GM18867 (cell line): ENCODE measurements at regions not wholly inside any gene's neighbourhood (a gene's known extent, or its start where the extent isn't known, plus 50 kb on each side); places are given as distances from the start of the nearest gene placed in this dataset.

ENCODE experiments used
- ATAC-seq: cut with Tn5 transposase; IDR thresholded peaks from one replicate; pipeline ENCODE4 v1.9.1; 2021; ENCODE audit warnings: mild to moderate bottlenecking, moderate library complexity; ENCODE audit not compliant: unreplicated experiment

DNA sequence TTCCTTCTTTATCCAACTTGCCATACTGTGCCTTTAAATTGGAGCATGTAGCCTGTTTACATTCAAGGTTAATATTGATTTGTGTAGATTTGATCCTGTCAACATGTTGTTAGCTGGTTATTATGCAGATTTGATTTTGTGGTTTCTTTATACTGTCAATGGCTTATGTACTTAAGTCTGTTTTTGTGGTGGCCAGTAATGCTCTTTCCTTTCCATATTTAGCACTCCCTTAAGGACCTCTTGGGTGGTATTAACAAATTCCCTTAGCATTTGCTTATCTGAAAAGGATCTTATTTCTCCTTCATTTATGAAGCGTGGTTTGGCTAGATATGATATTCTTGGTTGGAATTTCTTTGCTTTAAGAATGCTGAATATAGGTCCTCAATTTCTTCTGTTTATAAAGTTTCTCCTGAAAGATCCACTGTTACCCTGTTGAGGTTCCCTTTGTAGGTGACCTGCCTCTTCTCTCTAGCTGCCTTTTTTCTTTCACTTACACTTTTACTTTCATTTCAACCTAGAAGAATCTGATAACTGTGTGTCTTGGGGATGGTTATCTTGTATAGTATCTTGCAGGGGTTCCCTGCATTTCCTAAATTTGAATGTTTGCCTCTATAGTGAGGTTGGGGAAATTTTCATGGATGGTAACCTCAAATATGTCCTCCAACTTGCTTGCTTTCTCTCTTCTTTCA is 86.9 kb upstream of the NEGR1 start:
- peak; percentile 44 for ATAC-seq

DNA sequence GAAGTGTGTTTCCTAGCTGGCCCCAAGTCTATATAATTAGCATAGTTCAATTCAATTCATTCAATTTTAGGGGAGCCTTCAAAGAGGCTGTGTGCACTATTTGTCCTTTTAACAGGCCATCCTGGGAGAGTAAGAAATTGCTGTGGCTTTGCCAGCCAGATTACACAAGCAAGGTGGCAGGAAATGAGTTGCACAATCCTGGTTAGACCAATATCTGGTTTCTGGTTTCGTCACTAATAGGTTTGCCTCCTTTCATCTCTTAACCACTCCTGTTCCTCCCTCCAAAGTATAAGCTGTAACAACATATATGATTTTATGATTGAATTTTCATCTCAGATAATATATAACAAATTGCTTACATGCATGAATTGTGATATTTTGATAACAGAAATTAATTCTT is 84.1 kb upstream of the NEGR1 start:
- no peak for ATAC-seq

DNA sequence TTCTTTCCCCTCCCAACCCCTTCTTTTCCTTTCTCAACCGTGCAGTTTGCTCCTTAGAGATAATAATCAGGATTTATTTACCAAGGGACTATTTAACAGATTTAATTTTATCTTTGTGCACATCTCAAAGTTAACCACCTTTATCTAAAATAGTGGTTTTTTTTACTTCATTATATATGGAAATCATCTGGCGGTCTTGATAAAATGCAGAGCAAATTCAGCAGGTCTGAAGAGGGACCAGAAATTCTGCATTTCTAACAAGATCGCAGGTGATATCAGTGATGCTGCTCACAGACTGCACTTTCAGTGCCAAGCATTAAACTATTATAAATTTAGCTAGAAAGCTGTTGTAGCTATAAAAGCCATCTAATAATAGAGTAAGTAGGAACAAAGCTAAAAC is 83.4 kb upstream of the NEGR1 start:
- no peak for ATAC-seq

DNA sequence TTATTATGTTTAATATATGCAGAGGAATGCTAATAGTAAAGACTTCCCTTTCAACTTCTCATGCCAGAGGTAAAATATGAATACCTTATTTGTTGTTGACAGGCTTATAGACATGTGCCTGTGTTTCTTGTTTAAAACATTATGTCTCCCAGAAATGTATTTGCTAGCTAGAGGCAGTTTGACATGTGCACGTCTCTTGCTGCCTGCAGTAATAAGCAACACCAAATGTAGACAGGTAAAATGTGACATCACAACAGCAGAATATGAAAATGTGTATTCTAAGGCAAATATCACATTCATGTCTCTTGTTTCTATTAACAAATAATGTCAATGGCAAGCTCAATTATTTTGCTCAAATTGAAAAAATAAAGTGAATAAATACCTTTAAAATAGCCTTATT is 80.2 kb upstream of the NEGR1 start:
- ATAC-seq = no peak

DNA sequence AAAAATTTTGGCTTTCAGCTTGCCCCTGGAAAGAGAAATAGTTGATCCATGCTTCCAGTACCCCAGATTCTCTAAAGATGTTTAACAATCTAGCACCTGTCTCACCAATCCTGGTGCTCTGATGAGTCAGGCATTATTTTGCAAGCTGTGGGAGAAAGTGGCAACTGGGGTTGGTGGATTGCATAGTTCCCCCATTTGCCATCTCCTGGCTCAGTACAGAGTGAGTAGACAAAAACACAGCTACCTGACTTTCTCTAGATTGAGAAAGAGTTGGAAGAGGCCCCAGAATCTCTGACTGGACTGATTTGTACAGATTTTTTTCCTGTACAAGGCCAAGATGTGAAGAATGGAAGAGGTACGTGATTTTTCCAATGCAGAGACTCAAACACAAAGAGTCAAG is 75.1 kb upstream of the NEGR1 start:
- no peak for ATAC-seq

DNA sequence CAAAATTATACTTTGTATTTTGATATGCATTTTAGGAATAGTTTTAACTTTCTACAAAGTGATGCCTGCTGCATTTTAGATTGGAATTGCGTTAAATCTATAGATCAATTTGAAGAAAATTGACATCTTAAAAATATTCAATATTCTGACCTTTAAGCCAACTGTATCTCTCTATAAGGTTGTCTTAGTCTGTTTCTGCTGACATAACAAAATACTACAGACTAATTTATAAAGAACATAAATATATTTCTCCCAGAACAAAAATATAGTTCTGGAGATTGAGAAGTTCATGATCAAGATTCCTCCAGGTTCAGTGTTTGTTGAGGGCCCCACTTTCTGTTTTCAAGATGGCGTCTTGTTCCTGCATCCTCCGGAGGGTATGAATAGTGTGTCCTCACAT is 73.6 kb upstream of the NEGR1 start:
- ATAC-seq = no peak

DNA sequence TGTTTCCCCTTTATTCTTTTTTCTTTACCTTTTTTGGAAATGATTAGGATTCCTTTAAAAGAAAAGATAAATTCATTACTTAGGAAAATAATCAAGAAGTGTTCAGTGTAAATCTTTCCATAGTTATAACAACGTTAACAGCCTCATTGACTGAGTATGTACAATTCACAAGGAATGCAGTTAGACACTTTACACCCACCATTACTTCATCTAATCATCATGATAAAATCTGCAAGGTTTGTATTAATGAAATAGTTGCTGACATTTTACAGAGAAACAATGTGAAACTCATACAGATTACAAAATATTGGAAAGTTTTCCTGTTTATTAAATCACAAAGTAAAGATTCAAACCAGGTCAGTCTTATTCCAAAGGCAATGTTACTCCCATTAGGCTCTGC is 59.3 kb upstream of the NEGR1 start:
- ATAC-seq = no peak

DNA sequence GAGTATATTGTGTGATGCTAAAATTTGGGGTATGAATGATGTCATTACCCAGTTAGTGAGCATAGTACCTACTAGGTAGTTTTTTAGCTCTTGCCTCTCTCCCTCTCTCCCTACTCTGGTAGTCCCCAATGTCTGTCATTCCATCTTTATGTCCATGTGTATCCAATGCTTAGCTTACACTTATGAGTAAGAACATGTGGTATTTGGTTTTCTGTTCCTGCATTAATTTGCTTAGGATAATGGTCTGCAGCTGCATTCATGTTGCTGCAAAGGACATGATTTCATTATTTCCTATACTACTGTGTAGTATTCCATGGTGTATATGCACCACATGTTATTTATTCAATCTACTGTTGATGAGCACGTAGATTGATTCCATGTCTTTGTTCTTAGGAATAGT is 54.4 kb upstream of the NEGR1 start:
- ATAC-seq = no peak
